WTC11 (cell line): ENCODE measurements at regions not wholly inside any gene's neighbourhood (a gene's known extent, or its start where the extent isn't known, plus 50 kb on each side); places are given as distances from the start of the nearest gene placed in this dataset.

Source experiments
- ATAC-seq: fragments of 200-7000 bp; cut with Tn5 transposase; 2 replicates; pipeline ENCODE4 v1.10.0; 2021; ENCODE audit warnings: mild to moderate bottlenecking, moderate library complexity
- CTCF ChIA-PET: fragments of 300-600 bp; sonication (Branson Sonifier 250); formaldehyde crosslinking; loops from one replicate; lab custom pipeline; 2021; ENCODE audit warnings: antibody characterized with exemption; lab: Charles Lee
- POLR2A ChIA-PET: fragments of 350-600 bp; sonication (Branson Sonifier 250); formaldehyde crosslinking; loops from one replicate; lab custom pipeline; 2021; ENCODE audit warnings: antibody characterized with exemption; lab: Charles Lee
- DNase-seq: peaks from one replicate; pipeline ENCODE4 v3.0.0; 2021; ENCODE audit warnings: low spot score
- H3K27ac Mint-ChIP-seq: 2 replicates; pipeline ENCODE4 v1.8.0; 2021; ENCODE audit warnings: mixed read lengths
- H3K27me3 Mint-ChIP-seq: 2 replicates; pipeline ENCODE4 v1.8.0; 2021; ENCODE audit warnings: low read depth, mild to moderate bottlenecking, moderate library complexity, mixed read lengths
- H3K36me3 Mint-ChIP-seq: 2 replicates; pipeline ENCODE4 v1.8.0; 2021; ENCODE audit warnings: mixed read lengths
- H3K4me1 Mint-ChIP-seq: 2 replicates; pipeline ENCODE4 v1.8.0; 2022; ENCODE audit warnings: mixed read lengths
- H3K4me3 Mint-ChIP-seq: 2 replicates; pipeline ENCODE4 v1.8.0; 2021; ENCODE audit warnings: mild to moderate bottlenecking, moderate library complexity, mixed read lengths
- H3K9me3 Mint-ChIP-seq: 2 replicates; pipeline ENCODE4 v1.8.0; 2021; ENCODE audit warnings: mixed read lengths
- ATF2 ChIP-seq: sonication (generic); formaldehyde crosslinking; IDR thresholded peaks from 2 replicates; pipeline ENCODE4 v1.8.1; 2022; ENCODE audit warnings: low read depth, missing genetic modification reagents, borderline replicate concordance
- ATF3 ChIP-seq: sonication (generic); formaldehyde crosslinking; conservative IDR thresholded peaks from 2 replicates; pipeline ENCODE4 v1.8.1; 2022; ENCODE audit warnings: mild to moderate bottlenecking, missing genetic modification reagents
- E2F4 ChIP-seq: sonication (generic); formaldehyde crosslinking; IDR thresholded peaks from 2 replicates; pipeline ENCODE4 v1.8.1; 2022; ENCODE audit warnings: low read depth, mild to moderate bottlenecking, moderate library complexity, missing genetic modification reagents, borderline replicate concordance
- E2F5 ChIP-seq: sonication (generic); formaldehyde crosslinking; IDR thresholded peaks from 2 replicates; pipeline ENCODE4 v1.8.1; 2022; ENCODE audit warnings: mild to moderate bottlenecking, moderate library complexity, missing genetic modification reagents
- EMX1 ChIP-seq: fragments of 250-450 bp; sonication (Bioruptor Pico); IDR thresholded peaks from 2 replicates; pipeline ENCODE4 v1.8.0; 2021; ENCODE audit warnings: mild to moderate bottlenecking
- FOXK1 ChIP-seq: sonication (generic); formaldehyde crosslinking; IDR thresholded peaks from 2 replicates; pipeline ENCODE4 v1.8.0; 2022; ENCODE audit warnings: mild to moderate bottlenecking, moderate library complexity, missing genetic modification reagents
- GABPB1 ChIP-seq: sonication (generic); formaldehyde crosslinking; IDR thresholded peaks from 2 replicates; pipeline ENCODE4 v1.8.1; 2023; ENCODE audit warnings: mild to moderate bottlenecking, missing genetic modification reagents
- GRHL2 ChIP-seq: fragments of 250-450 bp; sonication (Bioruptor Pico); IDR thresholded peaks from 2 replicates; pipeline ENCODE4 v1.8.0; 2022; ENCODE audit warnings: mild to moderate bottlenecking, moderate library complexity; ENCODE audit not compliant: insufficient replicate concordance, severe bottlenecking
- JUN ChIP-seq: sonication (generic); formaldehyde crosslinking; IDR thresholded peaks from 2 replicates; pipeline ENCODE4 v1.8.0; 2023; ENCODE audit warnings: mild to moderate bottlenecking, missing genetic modification reagents
- NR3C1 ChIP-seq: sonication (generic); formaldehyde crosslinking; conservative IDR thresholded peaks from 2 replicates; pipeline ENCODE4 v1.8.1; 2023; ENCODE audit warnings: low read depth, mild to moderate bottlenecking, missing genetic modification reagents
- OVOL2 ChIP-seq: fragments of 250-450 bp; sonication (Bioruptor Pico); IDR thresholded peaks from 2 replicates; pipeline ENCODE4 v1.9.0; 2021; ENCODE audit warnings: mild to moderate bottlenecking, borderline replicate concordance
- RELA ChIP-seq: sonication (generic); formaldehyde crosslinking; IDR thresholded peaks from 2 replicates; pipeline ENCODE4 v1.8.1; 2022; ENCODE audit warnings: missing genetic modification reagents, mild to moderate bottlenecking, borderline replicate concordance
- SMAD4 ChIP-seq: sonication (generic); formaldehyde crosslinking; IDR thresholded peaks from 2 replicates; pipeline ENCODE4 v1.8.0; 2022; ENCODE audit warnings: mild to moderate bottlenecking, missing genetic modification reagents
- TP53 ChIP-seq: sonication (generic); formaldehyde crosslinking; IDR thresholded peaks from 2 replicates; pipeline ENCODE4 v1.8.1; 2023; ENCODE audit warnings: mild to moderate bottlenecking, missing genetic modification reagents
- ZNF232 ChIP-seq: sonication (generic); formaldehyde crosslinking; IDR thresholded peaks from 2 replicates; pipeline ENCODE4 v1.8.0; 2022; ENCODE audit warnings: mild to moderate bottlenecking, missing genetic modification reagents
- TF ChIP-seq, protein P1 (sequence below): fragments of 200-600 bp; IDR thresholded peaks from 2 replicates; pipeline ENCODE4 v1.8.0; 2022; ENCODE audit warnings: antibody characterized with exemption
- TF ChIP-seq, protein P2 (sequence below): sonication (generic); formaldehyde crosslinking; IDR thresholded peaks from 2 replicates; pipeline ENCODE4 v1.8.0; 2022; ENCODE audit warnings: mild to moderate bottlenecking, missing genetic modification reagents
- TF ChIP-seq, protein P3 (sequence below): sonication (generic); formaldehyde crosslinking; IDR thresholded peaks from 2 replicates; pipeline ENCODE4 v1.8.0; 2022; ENCODE audit warnings: mild to moderate bottlenecking, missing genetic modification reagents

DNA sequence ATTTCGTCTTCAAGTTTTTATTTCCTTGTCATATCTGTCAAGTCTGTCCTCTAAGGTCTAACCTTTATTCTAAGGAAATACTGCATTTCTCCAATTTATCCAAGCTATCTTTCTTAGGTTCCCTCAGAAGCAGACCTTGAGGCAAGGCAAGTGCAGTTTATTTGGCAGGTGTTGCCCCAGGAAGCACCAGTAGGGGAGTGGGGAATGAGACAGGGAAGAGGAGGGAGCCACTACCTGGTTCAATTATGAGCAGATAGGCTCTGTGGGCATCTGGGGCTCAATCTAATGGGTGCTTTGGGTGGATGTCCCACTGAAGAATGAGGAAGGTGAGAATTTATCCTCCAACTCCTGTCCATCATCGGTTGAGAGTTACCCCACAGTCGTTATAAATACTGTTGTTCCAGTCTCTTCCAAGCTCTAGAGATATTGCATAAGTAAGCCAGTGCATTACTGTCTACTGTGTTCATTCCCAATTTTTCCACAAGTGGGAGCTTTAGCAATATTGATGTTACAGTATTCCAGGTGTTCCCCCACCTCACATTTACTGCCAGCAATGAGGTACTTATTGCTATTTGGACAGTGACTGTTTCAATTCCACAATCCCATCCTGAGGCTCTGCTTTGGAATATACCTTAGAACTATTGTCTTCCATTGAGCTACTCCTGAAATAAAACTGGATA lies 154.9 kb upstream of the CEP126 start:
- no peak overlapping the region for H3K4me3 Mint-ChIP-seq
- ATAC-seq, result peak; percentile 78
- no peak for TF ChIP-seq TP53 (CRISPR knock-in tag)
- TF ChIP-seq OVOL2 (CRISPR knock-in tag), result no peak
- TF ChIP-seq GRHL2, result no peak
- no peak for TF ChIP-seq ATF2 (CRISPR knock-in tag)
- TF ChIP-seq, all 79 proteins: peak for 0
- Mint-ChIP-seq H3K4me1 (no peaks in the 10 kb centered on the region), H3K27ac (no peak overlapping the region), H3K36me3 (peaks cover 4% of the 10 kb centered on the region; the same call in 1 of the 2 replicates), H3K27me3 (no peaks in the 10 kb centered on the region), H3K9me3 (peaks cover 16% of the 10 kb centered on the region)
- no peak for DNase-seq
- CTCF ChIA-PET, result interaction anchor here (0.9 to 1.4 kb wide), 5 partner anchors 8 to 317 kb away, joined by 3 to 4 read pairs (median 3); partner anchors contain the start of gene CEP126
- POLR2A ChIA-PET, result no interaction called here

- peaks cover 26% of the 10 kb centered on the region for H3K9me3 Mint-ChIP-seq
- ChIA-PET CTCF (no interaction called here), POLR2A (no interaction called here)
- peaks cover 5% of the 10 kb centered on the region; the same call in 1 of the 2 replicates for H3K4me1 Mint-ChIP-seq
- no peaks in the 10 kb centered on the region for H3K27me3 Mint-ChIP-seq
- TF ChIP-seq GABPB1 (CRISPR knock-in tag), result no peak
- no peak for TF ChIP-seq RELA (CRISPR knock-in tag)
- TF ChIP-seq E2F5 (CRISPR knock-in tag), result no peak
- TF ChIP-seq JUN (CRISPR knock-in tag), result no peak
- TF ChIP-seq, protein P1, sequence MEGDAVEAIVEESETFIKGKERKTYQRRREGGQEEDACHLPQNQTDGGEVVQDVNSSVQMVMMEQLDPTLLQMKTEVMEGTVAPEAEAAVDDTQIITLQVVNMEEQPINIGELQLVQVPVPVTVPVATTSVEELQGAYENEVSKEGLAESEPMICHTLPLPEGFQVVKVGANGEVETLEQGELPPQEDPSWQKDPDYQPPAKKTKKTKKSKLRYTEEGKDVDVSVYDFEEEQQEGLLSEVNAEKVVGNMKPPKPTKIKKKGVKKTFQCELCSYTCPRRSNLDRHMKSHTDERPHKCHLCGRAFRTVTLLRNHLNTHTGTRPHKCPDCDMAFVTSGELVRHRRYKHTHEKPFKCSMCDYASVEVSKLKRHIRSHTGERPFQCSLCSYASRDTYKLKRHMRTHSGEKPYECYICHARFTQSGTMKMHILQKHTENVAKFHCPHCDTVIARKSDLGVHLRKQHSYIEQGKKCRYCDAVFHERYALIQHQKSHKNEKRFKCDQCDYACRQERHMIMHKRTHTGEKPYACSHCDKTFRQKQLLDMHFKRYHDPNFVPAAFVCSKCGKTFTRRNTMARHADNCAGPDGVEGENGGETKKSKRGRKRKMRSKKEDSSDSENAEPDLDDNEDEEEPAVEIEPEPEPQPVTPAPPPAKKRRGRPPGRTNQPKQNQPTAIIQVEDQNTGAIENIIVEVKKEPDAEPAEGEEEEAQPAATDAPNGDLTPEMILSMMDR, result no peak
- no peak overlapping the region for H3K27ac Mint-ChIP-seq
- no peak for ATAC-seq
- H3K36me3 Mint-ChIP-seq, result peaks cover 4% of the 10 kb centered on the region; the same call in 1 of the 2 replicates
- no peak for DNase-seq
- H3K4me3 Mint-ChIP-seq, result no peak overlapping the region
Measured at GRCh38 chr11:101757741-101758140, 157.1 kb upstream of the CEP126 start.

GRCh38 chr11:101748572-101749344 lies 165.0 kb upstream of the TRPC6 start:
- Mint-ChIP-seq H3K4me3 (no peak overlapping the region; the same call in 1 of the 2 replicates), H3K9me3 (peaks cover 11% of the 10 kb centered on the region), H3K27me3 (no peaks in the 10 kb centered on the region), H3K27ac (peak overlapping the region; percentile 86), H3K36me3 (no peaks in the 10 kb centered on the region), H3K4me1 (peaks cover 18% of the 10 kb centered on the region)
- ChIA-PET CTCF (interaction anchor here (1.3 kb wide), 1 partner anchor 131 kb away, joined by 3 read pairs; no protein-coding TSS in a partner anchor), POLR2A (no interaction called here)
- no peak for DNase-seq
- ATAC-seq, result peak; percentile 84
- no peak for TF ChIP-seq E2F4 (CRISPR knock-in tag)
- TF ChIP-seq SMAD4 (CRISPR knock-in tag), result no peak
- no peak for TF ChIP-seq FOXK1 (CRISPR knock-in tag)
- no peak for TF ChIP-seq ATF3 (CRISPR knock-in tag)
- no peak for TF ChIP-seq ZNF232 (CRISPR knock-in tag)
- TF ChIP-seq, protein P2, sequence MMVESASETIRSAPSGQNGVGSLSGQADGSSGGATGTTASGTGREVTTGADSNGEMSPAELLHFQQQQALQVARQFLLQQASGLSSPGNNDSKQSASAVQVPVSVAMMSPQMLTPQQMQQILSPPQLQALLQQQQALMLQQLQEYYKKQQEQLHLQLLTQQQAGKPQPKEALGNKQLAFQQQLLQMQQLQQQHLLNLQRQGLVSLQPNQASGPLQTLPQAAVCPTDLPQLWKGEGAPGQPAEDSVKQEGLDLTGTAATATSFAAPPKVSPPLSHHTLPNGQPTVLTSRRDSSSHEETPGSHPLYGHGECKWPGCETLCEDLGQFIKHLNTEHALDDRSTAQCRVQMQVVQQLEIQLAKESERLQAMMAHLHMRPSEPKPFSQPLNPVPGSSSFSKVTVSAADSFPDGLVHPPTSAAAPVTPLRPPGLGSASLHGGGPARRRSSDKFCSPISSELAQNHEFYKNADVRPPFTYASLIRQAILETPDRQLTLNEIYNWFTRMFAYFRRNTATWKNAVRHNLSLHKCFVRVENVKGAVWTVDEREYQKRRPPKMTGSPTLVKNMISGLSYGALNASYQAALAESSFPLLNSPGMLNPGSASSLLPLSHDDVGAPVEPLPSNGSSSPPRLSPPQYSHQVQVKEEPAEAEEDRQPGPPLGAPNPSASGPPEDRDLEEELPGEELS, result no peak
- no peak for TF ChIP-seq NR3C1 (CRISPR knock-in tag)
- TF ChIP-seq EMX1, result no peak
- TF ChIP-seq, protein P3, sequence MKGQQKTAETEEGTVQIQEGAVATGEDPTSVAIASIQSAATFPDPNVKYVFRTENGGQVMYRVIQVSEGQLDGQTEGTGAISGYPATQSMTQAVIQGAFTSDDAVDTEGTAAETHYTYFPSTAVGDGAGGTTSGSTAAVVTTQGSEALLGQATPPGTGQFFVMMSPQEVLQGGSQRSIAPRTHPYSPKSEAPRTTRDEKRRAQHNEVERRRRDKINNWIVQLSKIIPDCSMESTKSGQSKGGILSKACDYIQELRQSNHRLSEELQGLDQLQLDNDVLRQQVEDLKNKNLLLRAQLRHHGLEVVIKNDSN (CRISPR knock-in tag), result no peak
